Suprapubic skin (tissue), 4 donors: ENCODE measurements at regions not wholly inside any gene's neighbourhood (a gene's known extent, or its start where the extent isn't known, plus 50 kb on each side); places are given as distances from the start of the nearest gene placed in this dataset.
"Not testable (repeated sequence)": the region's sequence is repeated elsewhere in the genome, so short reads cannot be mapped to it uniquely, and the experiment has no call there.

Experiments
- DNase-seq, 2 donors: peaks; one replicate each; pipeline ENCODE4 v3.0.0-alpha.2; 2019; ENCODE audit warnings: low spot score in 2 of 2
- H3K27ac ChIP-seq: fragments of 200-600 bp; sonication (generic); one replicate; pipeline ENCODE4 v1.5.1; 2019
- H3K27me3 ChIP-seq: fragments of 200-600 bp; sonication (generic); one replicate; pipeline ENCODE4 v1.5.1; 2019
- H3K36me3 ChIP-seq: fragments of 200-600 bp; sonication (generic); one replicate; pipeline ENCODE4 v1.5.1; 2019
- H3K4me1 ChIP-seq: fragments of 200-600 bp; sonication (generic); one replicate; pipeline ENCODE4 v1.5.1; 2019
- H3K4me3 ChIP-seq: fragments of 200-600 bp; sonication (generic); one replicate; pipeline ENCODE4 v1.5.1; 2019; ENCODE audit warnings: mild to moderate bottlenecking
- H3K9me3 ChIP-seq: fragments of 200-600 bp; sonication (generic); one replicate; pipeline ENCODE4 v1.5.1; 2019
- EP300 ChIP-seq: sonication (generic); formaldehyde crosslinking; IDR thresholded peaks from one replicate; pipeline ENCODE4 v1.6.1; 2017; ENCODE audit warnings: antibody characterized with exemption
- POLR2A ChIP-seq, 2 donors: fragments of 450-650 bp; IDR thresholded peaks; one replicate each; pipeline ENCODE4 v1.6.1; 2017; ENCODE audit warnings: antibody characterized with exemption in 2 of 2, mild to moderate bottlenecking in 2 of 2, moderate library complexity in 2 of 2
- POLR2AphosphoS5 ChIP-seq, 3 donors: sonication (generic); formaldehyde crosslinking; IDR thresholded peaks; one replicate each; pipeline ENCODE4 v1.6.1; 2017; ENCODE audit warnings: antibody characterized with exemption in 3 of 3
- WGBS: methylation state at CpG from one replicate; pipeline ENCODE4 v1.1.5; 2018; 5-methylcytosine and 5-hydroxymethylcytosine counted together
- TF ChIP-seq, protein P1 (sequence below), 2 donors: fragments of 200-600 bp in 1 of 2; fragments of 450-650 bp in 1 of 2; sonication (generic) in 1 of 2; IDR thresholded peaks; one replicate each; pipeline ENCODE4 v1.5.1; 2016 to 2019; ENCODE audit warnings: antibody characterized with exemption in 2 of 2, mild to moderate bottlenecking in 1 of 2, moderate library complexity in 1 of 2

GRCh38 chr3:20391644-20392043 lies 205.6 kb upstream of the SGO1 start:
- Histone ChIP-seq H3K4me3 (no peak overlapping the region), H3K36me3 (no peaks in the 10 kb centered on the region), H3K9me3 (no peaks in the 10 kb centered on the region), H3K4me1 (no peaks in the 10 kb centered on the region), H3K27ac (no peak overlapping the region), H3K27me3 (no peaks in the 10 kb centered on the region)
- WGBS, result 48% methylated on average over 3 of the region's 3 CpGs
- no peak for DNase-seq
- TF ChIP-seq POLR2AphosphoS5 (IDR thresholded peaks at IDR 0.05), result no peak

DNA sequence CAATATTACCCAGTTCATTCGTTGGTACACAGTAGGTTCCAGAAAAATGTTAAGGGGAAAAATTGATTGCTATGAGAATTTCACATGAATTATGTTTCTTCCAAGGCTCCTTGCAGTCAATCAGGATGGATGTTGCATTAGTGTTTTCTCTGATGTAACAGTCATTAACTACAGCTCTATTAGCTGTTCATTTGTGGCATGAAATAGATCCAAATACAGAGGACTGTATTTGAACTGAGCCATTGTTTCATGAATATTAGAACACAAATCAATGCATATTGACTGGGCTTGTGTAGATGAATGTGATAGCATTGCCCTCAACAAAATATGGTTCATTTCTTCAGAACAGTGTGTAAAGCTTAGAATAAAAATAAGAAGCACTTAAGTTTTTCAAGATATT lies 203.0 kb upstream of the SGO1 start:
- no peak overlapping the region for H3K27ac ChIP-seq
- H3K4me1 ChIP-seq, result no peaks in the 10 kb centered on the region
- no peak for DNase-seq
- no peaks in the 10 kb centered on the region for H3K9me3 ChIP-seq
- no peaks in the 10 kb centered on the region for H3K27me3 ChIP-seq
- H3K4me3 ChIP-seq, result no peak overlapping the region
- WGBS, result 71% methylated on average over 1 of the region's 1 CpG
- no peaks in the 10 kb centered on the region for H3K36me3 ChIP-seq
- TF ChIP-seq EP300 (no peak), POLR2A (IDR thresholded peaks at IDR 0.05) (no peak), POLR2AphosphoS5 (IDR thresholded peaks at IDR 0.05) (no peak)
- TF ChIP-seq, protein P1, sequence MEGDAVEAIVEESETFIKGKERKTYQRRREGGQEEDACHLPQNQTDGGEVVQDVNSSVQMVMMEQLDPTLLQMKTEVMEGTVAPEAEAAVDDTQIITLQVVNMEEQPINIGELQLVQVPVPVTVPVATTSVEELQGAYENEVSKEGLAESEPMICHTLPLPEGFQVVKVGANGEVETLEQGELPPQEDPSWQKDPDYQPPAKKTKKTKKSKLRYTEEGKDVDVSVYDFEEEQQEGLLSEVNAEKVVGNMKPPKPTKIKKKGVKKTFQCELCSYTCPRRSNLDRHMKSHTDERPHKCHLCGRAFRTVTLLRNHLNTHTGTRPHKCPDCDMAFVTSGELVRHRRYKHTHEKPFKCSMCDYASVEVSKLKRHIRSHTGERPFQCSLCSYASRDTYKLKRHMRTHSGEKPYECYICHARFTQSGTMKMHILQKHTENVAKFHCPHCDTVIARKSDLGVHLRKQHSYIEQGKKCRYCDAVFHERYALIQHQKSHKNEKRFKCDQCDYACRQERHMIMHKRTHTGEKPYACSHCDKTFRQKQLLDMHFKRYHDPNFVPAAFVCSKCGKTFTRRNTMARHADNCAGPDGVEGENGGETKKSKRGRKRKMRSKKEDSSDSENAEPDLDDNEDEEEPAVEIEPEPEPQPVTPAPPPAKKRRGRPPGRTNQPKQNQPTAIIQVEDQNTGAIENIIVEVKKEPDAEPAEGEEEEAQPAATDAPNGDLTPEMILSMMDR (IDR thresholded peaks at IDR 0.05), result no peak

GRCh38 chr3:20380295-20380694 lies 194.3 kb upstream of the SGO1 start:
- H3K4me3 ChIP-seq, result no peak overlapping the region
- DNase-seq, result no peak
- no peak for TF ChIP-seq EP300
- no peak for TF ChIP-seq POLR2A (IDR thresholded peaks at IDR 0.05)
- TF ChIP-seq, protein P1 (IDR thresholded peaks at IDR 0.05), result no peak
- TF ChIP-seq POLR2AphosphoS5 (IDR thresholded peaks at IDR 0.05), result no peak
- no peak overlapping the region for H3K27ac ChIP-seq
- WGBS, result 73% methylated on average over 1 of the region's 1 CpG
- no peaks in the 10 kb centered on the region for H3K4me1 ChIP-seq
- H3K36me3 ChIP-seq, result no peaks in the 10 kb centered on the region
- no peaks in the 10 kb centered on the region for H3K9me3 ChIP-seq
- H3K27me3 ChIP-seq, result no peaks in the 10 kb centered on the region

GRCh38 chr3:20378315-20378714 lies 192.3 kb upstream of the SGO1 start:
- no peak for DNase-seq
- H3K27me3 ChIP-seq, result no peaks in the 10 kb centered on the region
- 43% methylated on average over 2 of the region's 2 CpGs for WGBS
- no peaks in the 10 kb centered on the region for H3K9me3 ChIP-seq
- no peaks in the 10 kb centered on the region for H3K36me3 ChIP-seq
- no peak overlapping the region for H3K27ac ChIP-seq
- no peak overlapping the region for H3K4me3 ChIP-seq
- no peak for TF ChIP-seq POLR2AphosphoS5 (IDR thresholded peaks at IDR 0.05)
- no peak for TF ChIP-seq EP300
- no peaks in the 10 kb centered on the region for H3K4me1 ChIP-seq

DNA sequence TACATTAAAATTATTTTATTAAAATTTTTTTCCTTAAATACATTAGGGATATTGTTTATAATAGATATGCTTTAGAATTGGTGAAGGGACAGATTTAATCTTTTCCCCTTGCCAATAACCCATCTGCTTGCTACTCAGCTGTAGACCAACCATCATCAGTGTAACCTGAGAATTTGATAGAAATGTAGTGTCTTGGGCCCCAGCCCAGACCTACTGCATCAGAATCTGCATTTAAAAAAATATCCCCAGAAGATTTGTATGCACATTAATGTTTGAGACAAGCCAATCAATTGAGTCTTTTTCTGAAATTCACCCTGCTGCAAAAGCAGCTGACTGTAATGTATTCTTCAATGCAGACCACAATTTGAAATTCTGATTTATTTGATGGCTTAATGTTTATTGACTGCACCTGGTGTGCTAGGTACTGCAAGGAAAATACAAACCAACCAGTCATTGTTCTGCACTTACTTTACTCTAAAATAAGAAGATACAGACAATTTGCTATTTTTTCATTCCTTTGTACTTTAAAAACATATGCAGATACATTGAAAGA lies 190.7 kb upstream of the SGO1 start:
- H3K27ac ChIP-seq, result no peak overlapping the region
- H3K9me3 ChIP-seq, result no peaks in the 10 kb centered on the region
- no peak overlapping the region for H3K4me3 ChIP-seq
- H3K36me3 ChIP-seq, result no peaks in the 10 kb centered on the region
- no peak for DNase-seq
- no peaks in the 10 kb centered on the region for H3K27me3 ChIP-seq
- no peaks in the 10 kb centered on the region for H3K4me1 ChIP-seq
- TF ChIP-seq EP300 (no peak), POLR2AphosphoS5 (IDR thresholded peaks at IDR 0.05) (no peak), POLR2A (IDR thresholded peaks at IDR 0.05) (no peak)
- TF ChIP-seq, protein P1 (IDR thresholded peaks at IDR 0.05), result no peak

DNA sequence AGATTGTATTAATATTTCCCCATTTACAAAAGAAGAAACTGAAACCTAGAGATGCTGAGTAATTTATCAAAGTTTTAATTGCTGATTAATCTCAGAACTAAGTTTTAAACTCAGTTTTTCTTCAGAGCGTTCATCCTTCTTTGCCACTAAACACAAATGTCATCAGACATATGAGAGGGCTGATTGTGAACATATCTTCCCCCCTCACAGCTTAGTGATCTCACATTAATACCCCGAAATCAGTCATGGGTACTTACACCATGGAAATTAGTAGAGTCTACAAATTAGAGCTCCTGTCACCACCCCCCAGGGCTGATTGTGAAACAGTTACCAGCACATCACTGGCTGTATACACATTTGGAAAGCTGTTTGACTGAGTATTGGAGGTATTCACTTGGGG lies 189.3 kb upstream of the SGO1 start:
- Histone ChIP-seq H3K4me3 (no peak overlapping the region), H3K4me1 (no peaks in the 10 kb centered on the region), H3K9me3 (no peaks in the 10 kb centered on the region), H3K27me3 (no peaks in the 10 kb centered on the region), H3K36me3 (no peaks in the 10 kb centered on the region), H3K27ac (no peak overlapping the region)
- no peak for DNase-seq
- no peak for TF ChIP-seq EP300
- no peak for TF ChIP-seq POLR2A (IDR thresholded peaks at IDR 0.05)
- 49% methylated on average over 2 of the region's 2 CpGs for WGBS

DNA sequence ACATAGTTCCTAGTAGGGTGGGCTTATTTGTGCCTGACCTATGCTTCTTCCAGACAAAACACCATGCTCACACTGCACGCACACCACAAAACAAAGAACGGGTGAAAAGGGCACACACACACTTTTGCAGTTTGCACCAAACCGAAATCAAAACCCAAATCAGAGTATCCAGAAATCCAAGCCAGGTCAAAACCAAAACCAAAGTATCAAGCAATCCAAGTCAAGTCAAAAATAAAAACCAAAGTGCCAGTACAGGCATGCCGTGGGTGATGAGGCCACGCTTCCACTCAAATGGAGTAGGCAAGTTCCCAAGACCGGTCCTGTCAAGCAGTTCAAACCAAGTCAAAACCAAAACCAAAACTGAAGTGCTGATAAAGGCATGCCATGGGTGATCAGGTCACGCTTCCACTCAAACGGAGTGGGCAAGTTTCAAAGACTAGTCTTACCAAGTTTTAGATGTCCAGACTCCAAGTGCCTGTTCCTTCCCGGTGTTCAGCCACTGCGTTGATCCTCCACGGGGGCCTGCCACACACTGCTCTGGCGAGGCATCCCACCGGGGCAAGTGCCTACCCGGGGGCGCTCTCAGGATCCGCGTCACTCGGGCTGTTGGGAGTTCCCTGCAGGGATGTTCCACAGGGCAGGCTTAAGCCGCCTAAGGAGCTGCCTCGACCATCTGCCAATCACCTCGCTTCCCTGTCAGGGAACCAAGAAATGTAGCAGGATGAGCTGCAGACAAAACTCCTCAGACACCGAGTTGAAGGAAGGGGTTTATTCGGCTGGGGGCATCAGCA lies 184.5 kb upstream of the SGO1 start:
- H3K9me3 ChIP-seq, H3K27ac ChIP-seq, H3K4me1 ChIP-seq, H3K4me3 ChIP-seq, H3K36me3 ChIP-seq, H3K27me3 ChIP-seq, DNase-seq: not testable (repeated sequence)
- 89% methylated on average over 19 of the region's 23 CpGs for WGBS
